Hindlimb muscle (tissue), 1 donor: ENCODE measurements at regions not wholly inside any gene's neighbourhood (a gene's known extent, or its start where the extent isn't known, plus 50 kb on each side); places are given as distances from the start of the nearest gene placed in this dataset.

ENCODE experiments used
- DNase-seq: peaks from one replicate; pipeline ENCODE4 v3.0.0-alpha.2; 2013

DNA sequence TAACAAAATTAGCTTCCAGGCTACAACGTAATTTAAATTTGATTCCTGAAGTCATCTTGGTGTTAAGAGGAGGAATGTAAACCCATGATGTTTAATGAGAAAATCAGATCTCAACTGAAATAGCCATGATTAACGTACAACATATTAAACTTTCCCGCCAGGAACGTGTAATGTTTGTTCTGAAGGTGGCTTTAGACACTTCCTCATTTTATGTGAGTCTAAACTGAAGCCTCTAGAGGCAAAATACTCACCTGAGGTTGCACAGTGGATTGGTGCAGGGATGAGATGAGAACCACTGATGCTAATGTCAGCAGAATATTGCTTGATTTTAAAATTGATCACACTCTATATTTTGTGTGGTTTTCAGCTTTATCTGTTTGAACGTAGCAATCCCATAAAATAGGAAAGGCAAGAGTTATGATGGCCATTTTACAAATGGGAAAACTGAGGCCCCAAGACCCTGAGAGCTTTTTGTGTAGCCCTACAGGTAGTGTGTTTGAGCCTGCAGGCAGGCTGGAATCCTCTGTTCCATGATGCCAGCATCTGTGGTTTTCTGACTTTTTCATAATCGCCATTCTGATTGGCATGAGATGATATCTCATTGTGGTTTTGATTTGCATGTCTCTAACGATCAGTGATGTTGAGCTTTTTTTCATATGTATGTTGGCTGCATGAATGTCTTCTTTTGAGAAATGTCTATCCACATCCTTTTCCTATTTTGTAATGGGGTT, 243.7 kb upstream of the BMPER start:
- DNase-seq: no peak

DNA sequence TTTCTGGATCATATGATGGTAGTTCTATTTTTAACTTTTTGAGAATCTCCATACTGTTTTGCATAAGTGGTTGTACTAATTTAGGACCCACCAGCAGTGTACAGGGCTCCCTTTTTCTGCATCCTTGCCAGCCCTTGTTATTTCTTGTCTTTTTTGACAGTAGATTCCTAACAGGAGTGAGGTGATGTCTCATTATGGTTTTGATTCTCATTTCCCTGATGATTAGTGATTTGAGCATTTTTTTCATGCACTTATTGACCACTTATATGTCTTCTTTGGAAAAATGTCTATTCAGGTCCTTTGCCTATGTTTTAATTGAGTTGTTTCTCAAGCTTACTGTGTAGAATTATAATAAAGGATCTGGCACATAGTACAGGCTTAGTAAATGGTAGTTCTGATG, 238.8 kb upstream of the BMPER start:
- DNase-seq: no peak

DNA sequence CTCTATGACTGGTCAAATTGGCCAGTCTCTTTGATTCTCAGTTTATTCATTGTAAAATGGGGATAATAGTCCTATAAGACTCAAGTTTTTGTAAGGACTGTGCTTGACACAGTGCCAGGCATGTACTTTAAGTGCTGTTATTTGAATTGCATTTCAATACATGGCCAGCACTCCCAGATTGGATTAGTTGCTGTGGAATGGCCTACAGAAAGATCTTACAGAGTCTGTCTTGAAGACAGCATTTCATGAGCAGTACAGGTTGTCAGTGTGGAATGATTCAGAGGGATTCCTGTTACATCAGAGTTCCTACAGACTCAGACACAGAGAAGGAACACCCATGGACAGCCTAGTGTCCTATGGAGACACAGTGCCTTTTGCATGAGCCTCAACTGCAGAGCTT, 238.1 kb upstream of the BMPER start:
- no peak for DNase-seq

DNA sequence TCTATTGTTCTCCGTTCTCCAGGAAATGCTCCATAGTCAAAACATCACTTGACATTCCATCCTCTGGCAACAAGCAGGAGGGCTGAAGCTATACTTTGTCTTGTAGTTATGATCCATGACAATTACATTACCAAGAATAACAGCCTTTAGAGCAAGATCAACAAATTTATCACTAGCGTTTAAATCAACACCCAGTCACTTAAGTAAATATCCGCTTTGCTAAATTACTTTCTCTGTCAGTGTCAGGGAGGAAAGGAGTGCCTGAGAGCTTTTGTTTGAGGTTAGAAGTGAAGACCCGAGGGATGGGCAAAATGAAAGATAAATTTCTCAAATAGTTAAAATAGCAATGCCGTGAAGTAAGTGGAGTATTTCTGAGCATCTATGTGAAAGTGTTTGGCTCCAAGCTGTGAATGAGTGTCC, 236.1 kb upstream of the BMPER start:
- DNase-seq: no peak

DNA sequence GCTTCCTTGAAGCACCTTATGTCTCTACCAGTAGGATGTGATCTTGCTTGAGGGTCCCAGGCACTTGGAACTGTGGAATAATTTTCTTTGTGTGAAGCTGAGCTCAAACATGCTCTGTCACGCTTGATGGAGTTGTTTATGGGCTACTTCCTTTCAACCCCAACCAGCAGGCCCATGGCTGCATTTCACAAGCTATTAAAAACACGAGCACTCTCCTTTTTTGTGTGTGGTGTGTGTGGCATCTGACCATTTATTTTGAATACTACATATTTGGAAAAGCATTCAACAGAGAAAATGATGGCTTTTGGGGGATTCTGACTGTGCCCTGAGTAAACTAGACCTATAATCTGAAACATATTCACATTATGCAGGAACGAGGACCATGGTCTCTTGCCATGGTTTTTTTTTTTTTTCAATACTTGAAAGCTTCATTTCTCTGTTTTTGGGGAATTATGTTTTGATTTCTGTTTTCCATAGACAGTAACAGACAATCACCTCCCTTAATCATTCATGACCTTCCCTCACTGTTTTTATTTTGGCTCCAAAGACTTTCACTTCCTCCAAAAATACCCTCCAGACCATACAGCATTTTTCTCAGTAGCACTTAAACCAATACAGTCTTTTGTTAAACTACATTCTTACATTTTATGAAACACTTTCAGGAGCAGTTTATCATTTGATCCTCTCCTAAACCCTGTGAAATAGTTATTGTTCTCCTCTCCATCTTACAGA, 233.6 kb upstream of the BMPER start:
- DNase-seq: no peak

DNA sequence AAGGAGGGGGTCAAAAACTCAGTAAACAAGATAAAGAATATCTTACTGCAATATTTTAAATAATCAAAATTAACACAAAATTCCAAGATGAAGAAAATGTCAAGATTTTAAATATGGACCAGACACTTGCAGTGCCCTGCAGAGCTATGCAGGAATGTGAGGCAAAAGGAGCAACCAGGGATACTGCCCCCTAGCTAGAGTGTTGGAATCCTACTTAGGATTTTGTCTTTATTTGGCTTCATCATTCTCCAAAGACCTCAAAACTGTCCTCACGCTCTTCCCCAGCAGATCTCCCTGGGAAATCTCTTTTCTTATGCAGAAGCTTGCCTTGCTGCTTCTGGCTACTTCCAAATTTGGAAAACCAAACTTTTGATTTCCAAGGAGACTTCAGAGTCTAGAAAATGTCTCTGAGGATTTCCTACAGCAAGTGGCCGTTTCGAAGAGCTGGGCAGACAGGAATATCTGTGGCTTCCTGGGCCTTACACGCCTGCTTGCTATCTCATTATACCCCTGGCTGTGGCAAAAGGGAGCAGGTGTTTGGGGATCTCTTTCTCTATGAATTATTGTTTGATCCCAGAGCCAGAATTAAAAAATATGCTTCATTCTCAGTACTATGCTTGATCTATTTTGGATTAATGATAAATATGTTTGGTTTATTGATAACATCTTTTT, 232.2 kb upstream of the BMPER start:
- DNase-seq: no peak

DNA sequence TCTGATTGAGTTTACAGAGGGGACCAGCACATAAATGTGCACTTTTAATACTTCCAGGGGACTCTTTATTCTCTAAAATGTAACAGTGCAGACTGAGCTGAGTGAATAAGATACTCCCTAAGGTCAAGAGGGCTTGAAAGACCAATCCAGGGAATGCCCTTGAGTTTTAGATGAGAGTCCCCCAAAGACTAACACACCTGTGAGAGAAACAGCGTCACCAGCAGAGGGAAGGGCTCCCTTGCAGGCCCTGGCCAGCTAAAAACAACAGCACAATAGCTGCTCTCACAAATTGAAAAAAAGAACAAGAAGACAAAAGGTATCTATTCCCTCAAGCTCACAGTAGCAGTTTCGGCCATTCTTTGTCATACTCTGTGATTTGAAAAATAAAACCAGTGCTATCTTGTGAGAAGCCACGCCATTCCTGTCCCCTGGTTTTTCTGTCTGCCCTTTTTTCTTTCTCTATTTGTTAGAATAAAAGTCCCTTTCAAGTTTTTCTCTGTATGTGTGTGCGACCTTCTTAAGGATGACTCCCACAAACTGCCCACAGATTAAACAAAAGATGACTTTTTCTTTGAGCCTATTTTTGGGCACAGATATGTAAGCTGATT, 230.4 kb upstream of the BMPER start:
- no peak for DNase-seq

DNA sequence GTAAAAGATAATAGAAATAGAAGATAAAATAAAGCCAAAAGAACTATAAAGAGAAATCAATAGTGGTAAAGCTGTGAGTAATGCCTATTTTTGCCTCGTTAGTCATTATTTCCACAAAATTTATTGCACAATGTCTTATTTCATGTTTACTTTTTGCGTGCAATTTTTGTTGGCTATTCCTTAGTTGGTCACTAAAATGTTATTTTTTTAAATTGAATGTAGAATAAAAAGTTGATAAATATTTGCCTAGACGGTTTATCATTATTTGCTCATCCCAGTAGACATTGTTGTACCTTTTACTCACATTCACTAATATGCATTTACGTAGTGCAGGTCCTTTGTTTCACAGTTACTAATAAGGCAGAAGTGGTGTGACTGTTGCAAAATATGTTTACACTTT, 227.8 kb upstream of the BMPER start:
- DNase-seq: no peak

DNA sequence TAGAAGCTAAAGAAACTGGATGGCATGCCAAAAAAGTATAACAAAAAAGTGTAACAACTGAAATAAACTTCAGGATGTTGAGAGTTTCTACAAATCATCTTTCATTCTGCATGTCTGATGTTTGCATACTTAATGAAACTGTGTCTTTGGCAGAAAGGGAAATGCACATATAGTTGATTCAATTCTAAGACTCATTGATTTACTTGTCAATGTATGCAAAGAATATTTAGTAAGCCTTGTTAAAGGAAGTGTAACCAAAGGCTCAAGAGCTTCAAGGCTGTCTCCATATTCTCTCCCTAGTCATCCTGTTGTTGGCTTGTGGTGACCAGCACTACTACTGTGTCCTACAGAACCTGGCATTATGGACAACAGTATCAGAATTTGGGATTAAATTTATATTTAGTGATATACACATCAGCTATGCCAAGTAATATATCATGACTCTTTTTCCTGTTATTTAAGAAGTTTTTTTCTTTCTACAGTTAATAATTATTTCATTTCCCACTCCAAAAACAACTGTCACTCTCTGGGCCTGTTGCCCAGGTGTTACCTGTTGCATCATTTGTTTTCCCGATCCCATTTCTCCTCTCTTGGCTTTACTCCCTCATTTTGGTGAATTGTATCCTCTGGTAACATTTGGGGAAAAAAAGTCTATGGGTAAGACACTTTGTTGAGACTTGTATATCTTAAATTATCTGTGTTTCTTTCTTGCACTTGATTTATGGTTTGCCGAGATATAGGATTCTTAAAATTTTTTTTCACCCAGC, 226.6 kb upstream of the BMPER start:
- no peak for DNase-seq

DNA sequence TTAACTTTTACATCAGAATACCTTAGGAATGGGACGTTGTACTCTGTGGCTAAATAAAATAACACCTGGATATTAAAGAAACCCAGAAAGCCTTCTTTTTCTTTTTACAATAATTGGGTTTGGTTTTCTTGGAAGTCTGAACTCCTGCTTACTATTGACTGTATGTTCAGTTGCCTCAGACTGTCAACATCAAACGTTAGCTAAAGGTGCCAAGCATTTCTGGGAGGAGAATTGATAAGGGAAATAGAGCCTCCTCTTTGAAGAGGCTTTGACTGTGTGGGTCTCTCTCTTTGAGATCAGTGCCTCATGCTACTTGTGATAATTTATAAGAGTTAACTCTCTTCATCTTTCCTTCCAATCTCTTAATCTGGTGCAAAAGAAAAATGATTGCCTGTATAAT, 224.7 kb upstream of the BMPER start:
- DNase-seq: no peak

DNA sequence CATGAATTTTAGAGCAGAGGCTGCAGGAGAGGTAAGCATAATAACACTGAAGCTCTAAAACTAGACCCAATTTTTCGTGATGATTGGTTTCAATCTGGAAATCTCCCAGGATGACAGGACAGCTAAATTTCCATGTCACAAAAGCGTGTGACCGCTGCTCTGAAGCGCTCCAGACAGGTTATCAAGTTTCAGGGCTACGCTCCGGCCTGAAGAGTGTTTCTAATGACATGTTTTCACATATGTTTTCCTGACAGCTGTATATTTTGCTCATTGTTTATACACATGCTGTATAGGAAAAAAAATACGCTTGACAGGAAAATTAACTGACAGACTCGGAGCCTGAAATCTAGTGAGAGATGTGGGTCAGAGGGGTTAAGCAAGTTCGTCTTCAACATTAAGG, 219.8 kb upstream of the BMPER start:
- DNase-seq: no peak

DNA sequence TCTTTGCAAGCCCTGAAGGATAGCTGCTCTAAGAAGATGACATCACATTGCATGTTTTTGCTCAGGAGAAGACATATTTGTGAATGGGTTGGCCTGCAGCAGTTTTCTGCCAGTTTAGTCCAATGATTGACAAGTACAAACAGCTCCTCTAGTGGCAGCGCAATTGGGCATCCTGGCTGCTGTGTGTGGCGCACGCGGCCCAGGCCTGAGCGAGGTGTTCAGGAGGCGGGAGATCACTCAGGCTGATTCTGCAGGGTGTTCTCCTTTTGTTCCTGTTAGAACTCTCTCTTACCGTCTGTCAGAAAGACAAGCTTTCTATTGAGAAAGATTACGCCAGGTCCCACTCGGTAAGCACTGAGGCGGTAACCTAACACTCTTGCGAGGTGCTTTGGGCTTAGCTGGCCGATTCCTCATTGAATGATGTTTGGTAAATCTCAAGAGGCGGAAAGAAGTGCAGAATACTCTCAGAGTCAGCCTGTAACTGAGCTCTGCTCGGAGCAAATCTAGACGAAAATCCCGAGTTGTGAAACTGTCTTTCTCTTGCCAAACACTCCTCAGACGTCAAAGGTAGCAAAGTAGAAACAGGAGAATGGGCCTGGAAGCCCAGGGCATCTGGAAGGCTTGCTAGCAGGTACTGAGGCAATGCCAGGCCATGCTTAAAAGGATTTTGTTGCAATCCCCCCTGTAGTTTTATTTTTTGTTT, 219.2 kb upstream of the BMPER start:
- no peak for DNase-seq

DNA sequence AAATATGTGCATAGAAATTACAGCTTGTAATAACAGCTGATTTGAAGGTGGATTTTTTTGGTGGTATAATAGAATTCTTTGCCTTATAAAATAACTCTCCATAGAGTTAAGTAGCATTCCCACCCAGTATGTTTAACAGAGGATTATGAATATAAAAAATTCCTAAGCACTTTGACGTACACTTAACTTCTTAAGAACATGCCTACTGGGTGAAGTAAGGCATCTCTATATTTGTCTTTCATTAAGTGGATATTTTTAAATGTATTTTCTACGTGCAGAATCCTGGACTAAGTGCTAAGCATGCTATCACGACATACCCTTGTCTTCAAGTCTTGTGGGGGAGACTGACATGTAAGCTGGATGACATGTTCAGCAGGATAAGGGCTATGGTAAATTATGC, 217.7 kb upstream of the BMPER start:
- DNase-seq: no peak

DNA sequence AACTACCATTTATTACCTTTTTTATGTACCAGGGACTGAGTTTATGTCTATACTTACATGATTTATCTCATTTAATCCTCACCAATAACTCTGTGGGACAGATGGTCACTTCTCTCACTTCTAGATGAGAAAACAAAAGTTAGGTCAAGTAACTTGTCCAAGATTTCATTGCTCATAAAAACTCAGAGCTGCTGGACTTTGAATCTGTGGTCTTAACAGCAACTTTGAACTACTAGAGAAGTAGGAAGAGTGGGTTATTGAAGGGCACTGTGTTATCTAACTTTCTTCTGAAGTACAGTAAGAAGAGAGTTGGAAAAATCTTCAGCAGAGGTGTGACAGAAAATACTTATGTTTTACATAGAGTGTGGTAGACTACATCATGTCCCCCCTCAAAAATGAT, 214.2 kb upstream of the BMPER start:
- no peak for DNase-seq

DNA sequence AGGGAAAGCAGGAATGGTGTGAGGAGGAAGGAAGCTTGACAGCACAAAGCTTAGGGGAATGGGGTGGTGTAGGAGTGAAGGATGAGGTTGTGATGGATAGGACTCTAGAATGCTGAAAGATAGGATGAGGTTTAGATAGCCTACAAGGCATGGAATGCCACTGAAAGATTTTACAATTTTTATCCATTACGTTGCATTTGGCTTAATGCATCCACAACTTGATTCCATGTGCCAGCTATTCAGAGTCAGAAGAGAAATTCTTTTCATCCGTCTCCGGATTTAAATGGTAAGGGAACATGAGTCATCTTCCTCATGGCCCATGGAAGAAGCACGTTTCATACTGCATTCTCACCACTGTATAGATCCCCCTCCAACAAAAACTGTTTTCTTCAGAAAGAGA, 212.4 kb upstream of the BMPER start:
- no peak for DNase-seq

DNA sequence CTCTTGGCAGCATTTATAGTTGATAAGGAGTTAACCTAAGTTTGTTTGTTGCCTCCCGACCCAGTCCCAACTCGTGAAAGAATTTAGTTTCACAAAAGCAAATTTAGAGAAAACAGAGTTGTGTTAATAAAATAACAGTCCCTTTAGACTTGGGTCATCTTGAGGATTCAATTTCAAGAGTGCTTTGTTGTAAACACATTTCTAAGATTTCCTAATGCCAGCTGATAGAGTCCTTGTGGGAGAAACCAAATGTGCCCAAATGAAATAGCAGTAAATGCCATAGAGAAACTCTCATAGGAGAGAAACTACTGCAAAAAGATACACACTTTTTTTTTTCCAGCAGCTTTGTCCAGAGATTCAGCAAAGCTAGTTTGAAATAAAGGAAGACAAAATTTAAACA, 211.3 kb upstream of the BMPER start:
- no peak for DNase-seq

DNA sequence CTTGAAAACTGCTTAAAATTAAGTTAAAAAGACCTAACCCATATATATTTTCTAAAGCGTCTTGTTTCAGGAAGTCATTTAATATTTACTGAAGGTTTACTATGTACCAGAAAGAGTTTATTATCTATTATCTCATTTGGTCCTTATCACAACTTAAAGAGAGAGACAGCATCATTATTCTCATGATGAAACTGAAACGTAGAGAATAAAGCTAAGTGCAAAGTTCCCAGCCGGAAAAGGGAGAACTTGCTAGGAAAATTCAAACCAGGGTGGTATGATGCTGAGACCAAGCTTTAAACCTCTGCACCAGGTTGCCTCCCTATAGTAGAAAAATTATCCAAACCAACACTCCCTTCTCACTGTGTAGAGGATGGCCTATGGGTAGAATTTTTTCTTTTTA, 207.7 kb upstream of the BMPER start:
- no peak for DNase-seq

DNA sequence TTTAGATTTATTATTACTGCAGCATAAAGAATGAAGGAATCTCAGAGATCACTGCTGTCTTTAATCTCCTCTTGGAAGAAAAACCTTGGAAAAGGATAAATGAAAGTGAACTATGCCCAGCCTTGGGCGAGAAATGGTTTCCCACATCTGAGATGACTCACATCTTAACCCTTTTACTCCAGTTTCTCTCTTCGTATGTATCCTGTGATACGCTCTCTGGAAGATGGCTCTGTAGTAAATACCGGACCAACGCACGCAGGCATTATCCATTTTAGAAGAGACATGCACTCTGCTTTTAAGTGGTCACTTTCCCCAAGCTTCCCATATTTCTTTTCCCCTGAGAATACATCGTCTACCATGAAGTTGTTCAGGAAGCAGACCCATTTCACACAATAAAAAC, 207.3 kb upstream of the BMPER start:
- DNase-seq: no peak

DNA sequence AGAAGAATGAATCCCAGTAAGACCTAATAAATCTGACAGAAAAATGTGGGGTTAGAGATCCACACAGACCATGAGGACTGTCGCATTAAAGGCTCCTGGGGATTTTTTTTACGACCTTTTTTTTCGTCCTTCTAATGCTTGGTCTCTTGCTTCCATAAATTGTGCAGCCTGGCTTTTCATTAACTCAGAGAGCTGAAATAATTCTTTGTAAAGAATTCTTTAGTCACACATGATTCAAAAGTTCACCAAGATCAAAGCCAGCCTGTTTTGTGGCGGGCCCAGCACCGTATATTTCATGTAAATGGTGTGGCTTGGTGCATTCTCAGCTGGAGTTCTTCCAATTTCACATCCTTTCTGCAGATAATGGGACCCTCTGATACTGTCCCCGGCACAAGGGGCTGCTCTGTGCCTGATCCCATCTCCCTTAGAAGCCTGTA, 206.6 kb upstream of the BMPER start:
- no peak for DNase-seq

DNA sequence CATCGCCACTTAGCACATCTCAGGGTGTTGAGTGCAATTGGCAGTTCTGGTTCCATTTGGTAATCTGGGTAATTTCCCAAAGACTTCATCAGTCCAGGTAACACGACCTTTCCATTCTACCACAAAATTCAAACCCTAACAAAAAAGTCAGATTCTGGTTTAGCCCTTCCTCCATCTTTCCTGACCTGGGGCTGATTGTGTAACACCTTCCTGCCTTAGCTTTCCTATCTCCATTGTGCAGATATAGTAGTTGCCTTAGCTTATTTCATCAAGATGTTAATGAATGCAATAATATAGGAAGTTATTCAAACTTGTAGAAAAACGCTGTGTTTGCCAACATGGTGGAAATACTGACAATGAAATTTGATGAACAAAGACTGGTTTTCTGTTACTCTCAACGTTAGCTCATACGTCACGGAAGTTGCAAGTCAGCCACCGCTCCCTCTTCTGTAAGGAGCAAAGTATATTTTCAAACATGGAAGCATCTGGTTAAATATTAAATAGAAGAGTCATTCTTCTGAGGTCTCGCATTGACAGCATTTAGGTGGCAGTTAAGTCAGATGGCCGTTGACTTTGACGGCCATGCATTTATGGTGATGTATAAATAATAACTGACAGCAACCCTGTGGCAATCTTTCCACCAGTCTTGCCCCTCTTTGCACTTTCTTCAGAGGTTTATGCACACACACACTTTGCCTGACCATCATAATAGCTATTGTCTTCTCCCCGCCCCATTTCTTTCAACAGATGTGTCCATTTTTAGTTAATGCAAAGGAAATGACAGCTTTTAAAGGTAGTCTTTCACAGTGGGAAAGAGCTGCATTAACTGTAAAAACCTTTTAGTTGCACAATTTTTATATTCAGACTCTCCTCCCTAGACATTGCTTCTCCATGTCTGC, 205.1 kb upstream of the BMPER start:
- no peak for DNase-seq

DNA sequence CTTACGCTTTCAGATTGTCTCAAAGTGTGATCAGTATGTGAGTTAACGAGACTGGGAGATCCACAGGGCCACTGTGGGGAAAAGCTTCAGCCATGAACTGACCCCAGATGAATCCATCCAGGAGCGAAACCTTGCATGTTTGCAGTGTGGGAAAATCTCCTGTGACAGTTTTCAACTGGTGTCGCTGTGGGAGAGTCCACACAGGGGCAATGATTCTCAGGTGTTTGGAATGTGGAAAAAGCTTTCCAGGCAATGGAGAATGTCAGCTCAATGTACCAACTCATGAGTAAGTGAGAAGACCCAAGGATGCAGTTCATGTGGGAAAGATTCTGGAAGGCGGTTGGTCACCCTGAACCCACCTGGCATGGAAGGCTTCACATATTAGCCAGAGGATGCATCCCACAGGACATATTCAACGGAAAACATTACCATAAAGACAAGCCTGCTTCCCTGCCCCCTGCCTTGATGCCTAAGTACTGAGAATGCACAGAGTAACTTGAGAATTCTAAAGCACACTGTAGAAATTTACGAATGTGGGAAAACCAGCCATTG, 204.1 kb upstream of the BMPER start:
- DNase-seq: no peak
